ENCODE measurements at regions not wholly inside any gene's neighbourhood (a gene's known extent, or its start where the extent isn't known, plus 50 kb on each side); places are given as distances from the start of the nearest gene placed in this dataset.

DNA sequence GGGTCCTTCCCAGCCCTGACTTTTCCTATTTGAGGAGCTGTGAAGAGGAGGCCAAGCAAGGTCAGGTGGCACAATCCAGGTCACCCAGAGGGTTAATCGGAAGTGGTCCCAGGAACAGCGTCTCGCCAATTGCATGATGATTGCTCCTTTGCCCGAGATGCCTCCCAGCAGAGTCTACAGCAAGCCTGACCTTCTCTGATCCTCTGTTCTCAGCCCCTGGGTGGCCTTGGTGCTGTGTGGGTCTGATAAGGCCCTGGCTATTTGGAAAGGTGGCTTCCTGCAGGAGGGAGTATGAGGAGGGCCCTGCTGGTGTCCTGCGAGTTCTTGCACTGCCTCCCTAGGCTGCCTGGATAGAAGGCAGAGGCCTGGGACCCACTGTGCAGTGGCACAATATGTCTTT lies 116.2 kb downstream of the FOXD2 start:
- no peak for DNase-seq (ENCODE audit: low read depth)

DNA sequence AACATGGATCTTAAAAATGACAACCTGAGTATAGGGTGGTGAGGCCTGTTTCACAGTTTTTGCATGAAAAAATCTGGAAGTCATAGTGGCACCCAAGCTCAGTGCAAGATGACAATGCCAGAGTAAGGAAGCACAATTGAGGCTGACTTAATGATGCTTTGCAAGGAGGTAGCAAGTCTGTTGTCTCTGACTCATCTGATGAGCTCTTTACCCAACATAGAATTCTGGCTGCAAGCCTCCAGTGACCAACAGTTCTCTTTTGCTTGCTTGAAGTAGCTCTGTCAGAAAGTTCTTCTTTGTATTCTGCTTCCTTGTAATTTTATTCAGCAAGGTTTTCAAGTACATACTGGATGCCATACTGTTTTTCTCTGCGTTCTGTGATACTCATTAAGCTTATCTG lies 117.1 kb downstream of the FOXD2 start:
- no peak for DNase-seq (ENCODE audit: low read depth)

DNA sequence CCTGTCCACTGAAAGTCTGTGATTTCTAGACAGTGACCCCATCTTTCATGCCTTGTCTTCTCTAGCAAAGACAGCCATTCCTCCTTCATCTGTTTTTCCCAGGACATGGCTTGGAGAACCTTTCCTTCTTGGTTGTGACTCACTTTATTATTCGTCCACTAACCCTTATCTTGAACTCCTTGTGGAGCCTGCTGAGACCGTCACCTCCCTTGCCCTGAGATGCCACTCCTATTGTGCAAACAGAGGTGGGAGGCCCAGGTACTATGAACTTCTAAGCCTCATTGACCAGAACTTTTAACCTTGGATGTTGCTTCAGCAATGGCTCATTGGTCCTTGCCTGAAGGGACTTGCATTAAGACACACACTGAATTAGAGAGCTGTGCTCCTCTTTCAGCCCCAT lies 117.5 kb downstream of the FOXD2 start:
- DNase-seq (ENCODE audit: low read depth): no peak

DNA sequence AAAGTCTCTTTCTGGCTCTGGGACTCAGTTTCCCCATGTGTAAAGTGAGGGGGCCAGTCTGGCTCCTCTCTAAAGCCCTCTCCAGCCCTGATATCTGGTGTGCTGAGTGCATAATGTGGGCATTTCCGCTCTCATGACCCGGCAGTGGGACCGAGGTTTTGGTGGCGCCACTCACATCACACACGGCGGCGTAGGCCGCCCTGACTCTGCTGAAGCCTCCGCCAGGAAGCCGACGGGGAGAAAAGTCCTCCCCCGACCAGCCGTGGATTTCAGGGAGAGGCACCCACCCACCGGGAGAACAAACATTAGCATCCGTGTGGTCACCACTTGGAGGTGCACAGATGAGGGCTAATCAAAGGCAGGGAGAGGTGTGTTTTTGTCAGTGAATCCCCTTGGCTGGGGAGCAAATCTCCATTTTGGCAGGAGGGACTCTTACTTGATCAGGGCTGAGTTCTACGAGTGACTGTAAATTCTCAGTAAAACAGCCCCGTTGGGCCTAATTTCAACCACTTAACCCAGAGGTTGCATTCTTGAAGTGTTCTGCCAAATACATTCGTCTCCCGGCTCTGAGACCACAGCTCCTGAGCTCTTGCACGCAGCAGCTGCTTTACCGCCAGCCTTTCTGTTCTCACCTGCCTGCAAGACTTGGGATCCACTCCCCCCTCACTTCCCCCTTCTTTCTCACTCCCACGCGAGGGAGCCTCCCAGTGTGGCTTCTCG lies 118.2 kb downstream of the FOXD2 start:
- DNase-seq (ENCODE audit: low read depth): no peak

DNA sequence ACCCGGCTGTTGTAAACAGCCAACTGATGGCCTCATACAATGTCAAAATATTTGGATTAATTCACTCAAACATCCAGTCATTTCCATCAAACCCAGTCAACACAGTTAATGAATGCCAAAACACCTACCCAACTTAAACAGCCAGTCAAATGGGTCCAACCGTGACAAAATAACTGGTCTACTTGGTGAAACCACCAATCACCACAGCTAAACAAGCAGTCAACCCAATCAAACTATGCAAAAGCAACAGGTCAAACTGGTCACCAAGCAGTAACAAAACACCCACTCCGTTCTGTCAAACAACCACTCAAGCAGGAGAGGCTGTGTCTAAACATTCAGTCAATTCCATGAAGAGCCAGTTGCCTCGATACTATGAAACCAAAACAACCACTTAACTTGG lies 119.2 kb downstream of the FOXD2 start:
- DNase-seq (ENCODE audit: low read depth): no peak

DNA sequence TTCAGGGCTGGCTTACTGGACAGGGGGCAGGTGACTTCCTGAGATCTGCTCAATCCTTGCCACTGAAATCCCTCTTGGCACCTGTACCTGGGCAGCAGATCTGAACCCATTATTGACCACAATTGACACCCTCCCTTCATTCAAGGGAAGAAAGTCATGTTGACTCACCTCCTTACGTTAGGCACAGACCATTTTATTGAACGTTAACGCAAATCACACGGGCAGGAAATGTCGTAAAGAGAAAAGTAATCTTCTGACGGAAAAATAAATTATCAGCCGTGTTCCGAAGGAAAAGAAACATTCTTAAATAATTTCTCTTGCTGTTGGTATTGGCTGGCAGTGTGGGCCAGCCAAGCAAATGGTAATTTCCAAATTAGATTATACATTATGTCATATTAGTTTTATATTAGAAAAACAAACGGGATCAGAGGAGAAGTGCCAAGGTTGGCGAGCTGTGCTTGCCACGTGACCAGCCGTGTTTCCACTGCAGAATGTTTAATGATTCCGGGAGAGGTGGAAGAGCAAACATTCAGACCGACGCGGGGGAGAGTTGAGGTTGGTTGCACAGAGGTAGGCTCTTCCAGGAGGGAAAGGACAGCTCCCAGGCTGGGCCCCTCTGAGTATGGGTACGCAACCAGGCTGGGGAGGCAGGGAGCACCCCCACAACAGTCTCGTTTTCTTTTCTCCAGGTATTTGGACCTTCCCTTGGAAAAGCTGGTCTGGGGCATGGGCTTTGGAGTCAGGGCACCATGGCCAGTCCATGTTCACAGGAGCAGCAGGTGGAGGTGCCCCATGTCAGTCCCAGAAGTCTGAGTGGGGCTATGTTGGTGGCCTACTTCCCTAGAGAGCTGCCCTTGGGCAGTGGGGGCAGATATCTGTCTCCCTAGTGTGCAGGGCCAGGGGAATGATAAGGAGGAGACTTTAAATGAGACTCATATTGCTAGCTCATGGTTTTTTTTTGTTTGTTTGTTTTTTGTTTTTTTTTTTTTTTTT lies 121.1 kb downstream of the FOXD2 start:
- DNase-seq (ENCODE audit: low read depth): no peak

DNA sequence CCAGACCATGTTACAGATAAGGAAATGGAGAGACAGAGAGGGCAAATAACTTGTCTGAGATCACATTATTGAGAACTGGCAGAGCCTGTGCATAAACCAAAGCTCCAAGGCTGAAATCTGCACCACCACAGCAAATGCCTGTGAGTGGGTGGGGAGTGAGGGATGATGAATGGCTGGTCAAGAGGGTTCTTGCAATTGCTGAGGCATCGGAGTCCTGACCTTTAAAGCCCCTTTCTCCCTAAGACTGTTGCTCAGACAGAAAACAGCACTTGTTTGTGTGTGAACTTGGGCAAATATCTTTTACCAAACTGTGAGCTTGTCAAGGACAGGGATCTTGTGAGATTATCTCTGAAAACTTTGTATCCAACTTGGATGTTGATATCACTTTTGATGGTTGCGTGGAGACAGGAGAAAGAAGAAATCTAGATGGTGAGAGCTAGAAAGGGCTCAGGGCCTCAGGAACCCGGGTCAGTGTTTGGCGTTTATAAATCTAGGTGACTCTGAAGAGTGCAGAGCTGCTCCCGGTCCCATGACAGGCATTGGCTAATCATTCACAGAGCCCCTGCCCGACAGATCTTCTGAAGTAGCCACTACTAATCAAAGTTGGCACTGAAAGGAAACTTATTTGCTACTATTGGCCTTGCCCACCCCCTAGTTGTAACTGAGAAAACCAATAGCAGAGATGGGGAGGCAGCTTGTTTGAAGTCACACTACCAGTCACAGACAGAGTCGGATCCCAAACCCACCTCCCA lies 122.3 kb downstream of the FOXD2 start:
- no peak for DNase-seq (ENCODE audit: low read depth)

DNA sequence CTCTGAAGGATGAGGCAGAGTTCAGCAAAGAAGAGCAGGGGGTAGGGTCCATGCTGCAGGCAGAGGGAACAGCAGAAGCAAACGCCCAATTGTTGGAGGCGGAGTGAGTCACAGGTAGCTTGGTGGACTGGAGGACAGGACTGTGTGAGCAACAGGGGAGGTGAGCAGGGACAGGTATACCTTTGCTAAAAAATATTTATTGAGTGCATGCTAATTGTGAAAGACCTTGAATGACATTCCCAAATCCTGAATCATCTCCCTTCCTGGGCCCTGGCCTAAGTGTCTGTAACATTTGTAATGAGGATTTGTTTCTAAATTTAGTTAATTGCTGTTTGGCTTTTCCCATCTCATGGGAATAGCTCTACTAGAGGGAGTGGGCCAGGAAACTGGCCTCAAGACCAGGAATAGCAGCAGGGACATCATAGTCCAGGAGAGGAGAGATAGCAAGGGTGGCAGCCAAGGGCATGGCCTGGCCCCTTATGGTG lies 123.7 kb downstream of the FOXD2 start:
- DNase-seq (ENCODE audit: low read depth): no peak

DNA sequence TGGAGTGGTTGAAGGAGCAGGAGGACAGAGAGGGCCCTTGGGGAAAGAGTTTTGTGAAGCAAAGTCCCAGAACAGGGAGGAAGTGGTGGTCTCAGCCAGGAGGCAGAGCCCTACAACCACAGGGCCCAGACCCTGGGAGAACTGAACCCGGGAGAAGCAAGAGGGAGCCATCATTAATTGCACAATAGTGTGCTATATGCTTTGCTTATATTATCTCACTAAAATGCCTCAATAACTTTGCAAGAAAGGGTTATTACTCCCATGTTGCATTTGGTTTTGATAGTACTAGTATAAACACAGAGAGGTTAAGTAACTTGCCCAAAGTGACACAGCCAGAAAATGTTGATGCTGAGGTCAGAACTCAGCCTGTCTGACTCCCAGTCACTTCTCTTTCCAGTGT lies 124.3 kb downstream of the FOXD2 start:
- no peak for DNase-seq (ENCODE audit: low read depth)

DNA sequence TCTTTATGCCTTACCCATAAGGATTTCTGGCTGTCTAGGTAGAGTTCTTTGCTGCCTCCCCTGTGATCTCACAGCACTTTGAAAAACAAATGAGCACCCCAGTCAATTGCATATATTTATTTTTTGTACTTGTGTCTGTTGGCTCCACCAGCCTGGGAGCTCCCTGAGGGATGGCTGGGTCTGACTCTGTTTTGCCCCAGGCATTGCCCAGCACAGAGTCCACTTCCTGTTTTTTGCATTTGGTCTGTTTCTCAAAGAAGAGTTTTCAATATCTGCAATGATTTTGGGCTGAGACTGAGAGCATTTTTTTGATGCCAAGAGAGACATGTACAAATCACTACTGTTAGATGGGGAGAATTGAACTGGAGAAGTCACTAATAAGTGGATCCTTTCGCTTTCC lies 125.0 kb downstream of the FOXD2 start:
- no peak for DNase-seq (ENCODE audit: low read depth)

DNA sequence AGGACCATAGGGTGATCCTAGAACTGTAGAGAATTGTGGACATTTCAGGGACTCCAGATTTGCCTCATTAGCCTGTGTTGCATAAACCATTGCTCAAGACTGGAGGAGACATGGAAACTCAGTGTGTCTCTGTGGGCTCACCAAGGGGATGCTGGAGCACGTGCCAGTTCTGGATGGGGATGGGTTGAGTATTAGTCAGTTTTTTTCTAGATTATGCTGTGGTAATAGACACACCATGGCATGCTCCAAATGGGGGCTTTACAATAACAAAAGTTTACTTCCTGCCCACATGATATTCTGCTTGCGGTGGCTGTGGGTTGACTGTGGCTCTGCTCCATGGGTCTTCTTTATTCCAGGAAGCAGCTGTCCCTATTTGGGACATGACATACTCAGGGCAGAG lies 125.4 kb downstream of the FOXD2 start:
- DNase-seq (ENCODE audit: low read depth): no peak

DNA sequence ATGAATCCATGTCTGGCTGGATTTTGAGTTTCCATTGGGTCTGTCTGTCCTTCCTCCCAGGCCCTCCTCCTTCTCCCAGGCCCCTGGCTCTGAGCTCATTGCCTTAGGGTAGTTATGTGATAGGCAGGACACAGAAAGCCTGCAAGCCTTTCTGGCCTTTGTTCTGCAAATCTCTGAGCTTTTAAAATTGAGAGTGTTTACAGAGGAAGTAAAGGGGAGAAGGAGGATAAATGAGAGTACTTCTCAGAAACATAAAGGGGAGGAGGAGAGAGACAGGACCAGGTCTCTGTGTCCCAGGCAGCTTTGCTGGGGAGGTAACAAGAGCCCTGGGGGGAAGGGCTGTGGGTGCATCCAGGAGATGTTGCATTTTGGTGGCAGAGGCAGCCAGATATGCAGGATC lies 126.7 kb downstream of the FOXD2 start:
- DNase-seq (ENCODE audit: low read depth): no peak

DNA sequence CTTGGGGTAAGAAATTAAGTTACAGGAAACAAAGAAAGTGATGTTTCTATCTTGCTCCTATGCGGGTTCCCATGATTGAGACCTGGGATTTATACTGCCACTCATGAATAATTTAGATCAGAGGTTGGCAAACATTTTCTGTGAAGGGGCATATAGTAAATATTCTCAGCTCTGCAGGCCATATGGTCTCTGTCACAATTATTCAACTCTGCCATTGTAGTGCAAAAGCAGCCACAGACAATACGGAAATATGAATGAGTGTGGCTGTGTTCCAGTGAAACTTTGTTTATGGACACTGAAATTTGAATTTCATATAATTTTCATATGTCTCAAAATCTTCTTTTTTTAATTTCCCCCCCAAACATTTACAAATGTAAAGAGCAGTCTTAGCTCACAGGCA lies 127.2 kb downstream of the FOXD2 start:
- no peak for DNase-seq (ENCODE audit: low read depth)

DNA sequence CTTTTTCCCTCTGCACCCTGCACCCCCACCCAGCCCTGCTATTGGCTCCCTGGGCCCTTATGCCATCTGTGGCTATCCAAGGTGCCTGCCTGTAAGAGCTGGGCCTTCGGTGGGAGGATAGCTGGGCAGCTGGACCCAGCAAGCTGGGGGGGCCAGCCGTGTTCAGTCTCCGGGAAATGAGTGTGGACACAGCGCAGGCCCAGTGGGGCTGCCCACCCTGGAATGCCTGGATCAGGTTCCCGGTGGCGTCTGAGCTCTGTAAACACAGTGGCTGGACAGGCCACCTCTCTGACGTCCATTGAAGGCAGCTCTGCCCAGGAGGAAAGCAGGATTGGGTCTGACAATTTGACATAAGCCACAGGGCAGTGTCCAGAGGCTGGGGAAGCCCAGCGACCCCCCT lies 127.8 kb downstream of the FOXD2 start:
- no peak for DNase-seq (ENCODE audit: low read depth)

DNA sequence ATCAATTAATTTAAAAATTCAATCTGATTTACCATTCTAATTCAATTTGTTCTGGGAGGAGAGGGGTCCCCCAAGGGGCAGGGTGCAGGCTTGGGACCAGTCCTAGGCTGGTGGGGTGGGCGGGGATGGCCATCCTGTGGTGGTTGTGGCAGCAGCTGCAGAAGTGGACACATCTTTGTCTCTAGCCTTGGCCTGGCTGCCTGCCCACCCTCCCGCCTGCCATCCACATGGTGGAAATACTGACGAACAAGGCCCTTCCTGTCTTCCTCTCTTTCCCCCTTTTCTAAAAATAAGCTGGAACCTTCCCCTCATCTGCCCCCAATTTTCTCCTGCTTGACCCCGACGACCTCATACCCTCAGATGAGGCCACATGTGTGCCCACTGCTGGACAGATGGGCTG lies 130.9 kb downstream of the FOXD2 start:
- no peak for DNase-seq (ENCODE audit: low read depth)

DNA sequence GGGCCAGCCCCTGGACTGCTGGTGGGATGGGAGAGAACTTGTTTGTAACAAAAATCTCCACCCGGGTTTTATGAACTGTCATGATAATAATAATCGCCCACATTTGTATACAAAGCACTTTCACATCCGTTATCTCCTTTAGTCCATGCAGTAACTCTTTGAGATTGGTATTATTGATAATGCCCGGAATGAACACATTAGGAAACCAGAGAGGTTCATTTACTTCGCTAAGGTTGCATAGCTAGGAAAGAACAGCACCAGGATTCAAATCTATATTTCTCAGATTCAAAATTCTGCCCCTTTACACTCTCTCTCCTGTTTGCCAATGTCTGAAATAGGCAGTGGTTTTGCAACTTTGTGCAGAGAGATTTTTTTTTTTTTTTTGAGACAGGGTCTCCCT lies 131.4 kb downstream of the FOXD2 start:
- no peak for DNase-seq (ENCODE audit: low read depth)

DNA sequence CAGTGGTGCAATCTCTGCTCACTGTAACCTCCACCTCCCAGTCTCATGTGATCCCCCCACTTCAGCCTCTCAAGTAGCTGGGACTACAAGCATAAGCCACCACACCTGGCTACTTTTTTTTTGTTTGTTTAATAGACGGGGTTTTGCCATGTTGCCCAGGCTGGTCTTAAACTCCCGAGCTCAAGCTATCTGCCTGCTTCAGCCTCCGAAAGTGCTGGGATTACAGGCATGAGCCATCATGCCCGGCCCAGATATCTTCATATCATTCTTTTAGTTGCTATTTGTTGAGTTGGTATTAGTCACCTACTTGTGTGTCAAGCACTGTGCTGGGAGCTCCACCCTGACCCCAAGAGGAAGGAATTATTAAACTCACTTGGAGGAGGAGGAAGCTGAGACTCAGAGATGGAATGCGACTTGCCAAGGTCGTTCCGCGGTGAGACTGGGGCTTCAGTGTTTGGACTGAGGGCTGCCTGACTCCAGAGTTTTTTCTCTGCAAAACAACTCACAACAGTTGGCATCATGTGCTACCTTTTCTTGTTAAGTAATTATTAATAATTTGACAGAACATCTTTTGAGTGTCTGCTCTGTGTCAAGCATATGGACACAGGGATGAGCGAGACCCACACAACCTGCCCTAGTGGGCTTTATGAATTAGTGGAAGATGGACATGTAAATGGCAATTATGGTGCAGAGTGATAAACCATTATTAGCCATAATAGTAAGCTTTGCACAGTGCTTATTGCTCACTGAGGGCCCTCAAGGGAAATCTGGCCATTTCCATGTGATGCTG lies 132.0 kb downstream of the FOXD2 start:
- peak; percentile 56 for DNase-seq (ENCODE audit: low read depth)

DNA sequence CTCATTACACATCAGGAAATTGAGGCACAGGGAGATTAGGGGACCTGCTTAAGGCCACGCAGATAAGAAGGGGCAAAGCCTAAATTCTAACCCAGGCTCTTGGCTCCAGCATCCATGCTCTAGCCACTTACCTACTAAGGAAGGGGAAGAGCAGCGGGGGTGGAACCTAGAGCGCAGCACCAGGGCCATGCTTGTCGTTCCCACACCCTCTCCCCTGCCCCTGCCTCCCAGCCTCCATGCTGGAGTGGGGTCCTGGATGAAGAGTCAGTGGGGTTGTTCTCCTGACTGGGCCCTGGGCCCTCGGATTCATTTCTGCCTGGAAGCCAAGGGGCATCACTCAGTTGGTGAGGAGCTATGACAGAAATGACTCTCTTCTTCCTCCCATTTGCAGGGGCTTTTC lies 133.3 kb downstream of the FOXD2 start:
- DNase-seq (ENCODE audit: low read depth): no peak

DNA sequence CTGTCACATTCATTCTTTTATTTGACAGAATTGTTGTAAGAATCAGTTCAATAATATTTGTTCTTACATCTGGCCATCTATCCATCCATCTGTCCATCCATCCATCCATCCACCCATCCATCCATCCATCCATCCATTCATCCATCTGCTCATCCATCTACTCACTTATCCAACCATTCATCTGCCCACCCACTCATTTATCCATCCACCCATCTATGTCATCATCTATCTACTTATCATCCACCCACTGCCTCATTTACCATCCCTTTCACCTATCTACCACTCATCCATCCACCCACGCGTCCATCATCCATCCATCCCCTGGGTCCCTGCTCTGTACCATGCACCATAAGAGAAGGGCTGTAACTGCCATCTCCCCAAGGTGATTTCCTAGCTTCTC lies 134.1 kb downstream of the FOXD2 start:
- DNase-seq (ENCODE audit: low read depth): no peak

DNA sequence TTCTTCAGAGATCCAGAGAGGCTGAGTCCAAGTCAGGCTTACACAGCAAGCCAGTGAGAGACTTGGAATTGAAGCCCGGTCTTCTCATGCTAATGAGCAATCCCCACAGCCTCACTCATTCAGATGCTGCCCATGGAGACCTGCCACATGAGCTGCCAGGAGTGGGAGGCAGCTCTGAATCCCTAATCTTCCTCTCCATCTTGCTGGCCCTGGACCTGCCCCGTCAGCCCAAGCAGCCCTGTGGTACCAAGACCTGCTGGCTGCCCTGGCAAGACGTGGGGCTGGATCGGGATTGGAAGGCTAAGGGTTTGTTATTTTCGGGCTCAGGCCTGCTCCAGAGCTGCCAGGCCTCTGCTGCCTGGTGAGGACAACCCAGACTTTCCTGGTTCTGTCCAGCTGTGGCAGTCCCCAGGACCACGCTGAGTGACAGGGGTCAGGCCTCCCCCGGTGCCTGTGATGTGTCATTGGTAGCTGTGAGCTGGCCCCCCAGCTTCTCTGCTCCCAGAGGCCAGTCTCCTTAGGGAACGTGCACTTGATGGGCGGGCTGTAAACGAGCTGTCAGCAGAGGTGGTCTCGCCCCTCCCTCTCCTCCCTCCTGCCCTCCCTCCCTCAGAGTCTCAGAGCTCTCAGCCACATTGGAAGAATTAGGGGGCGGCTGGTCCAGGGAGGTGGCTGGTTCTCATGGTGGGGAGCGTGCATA lies 135.0 kb downstream of the FOXD2 start:
- DNase-seq (ENCODE audit: low read depth): no peak

Measured in GM04504 (cell line).